ENCODE measurements at regions not wholly inside any gene's neighbourhood (a gene's known extent, or its start where the extent isn't known, plus 50 kb on each side); places are given as distances from the start of the nearest gene placed in this dataset.

- ATAC-seq (no peak), DNase-seq (no peak)
Measured at GRCh38 chr13:91135376-91135775, 212.1 kb upstream of the MIR17HG start.

- no peak for DNase-seq
- ATAC-seq, result no peak
Measured at GRCh38 chr13:91135968-91136367, 211.5 kb upstream of the MIR17HG start.

GRCh38 chr13:91136806-91137205 is 210.7 kb upstream of the MIR17HG start:
- DNase-seq (no peak), ATAC-seq (no peak)

DNA sequence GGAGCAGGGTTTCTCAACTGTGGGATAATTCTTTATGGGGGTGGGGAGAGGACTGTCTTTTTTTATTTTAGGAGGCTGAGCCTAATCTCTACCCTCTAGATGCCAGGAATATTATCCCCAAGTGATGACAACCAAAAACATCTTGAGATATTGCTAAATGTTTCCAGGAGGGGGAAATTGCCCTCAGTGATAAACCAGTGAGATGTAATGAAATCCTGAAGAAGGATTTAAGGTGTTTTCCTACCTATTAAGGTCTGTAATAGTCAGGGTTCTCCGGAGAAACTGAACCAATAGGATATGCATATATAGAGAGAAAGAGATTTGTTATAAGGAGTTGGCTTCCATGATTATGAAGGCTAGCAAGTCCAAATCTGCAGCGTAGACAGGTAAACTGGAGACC is 208.3 kb upstream of the MIR17HG start:
- DNase-seq, result no peak
- ATAC-seq, result no peak

DNA sequence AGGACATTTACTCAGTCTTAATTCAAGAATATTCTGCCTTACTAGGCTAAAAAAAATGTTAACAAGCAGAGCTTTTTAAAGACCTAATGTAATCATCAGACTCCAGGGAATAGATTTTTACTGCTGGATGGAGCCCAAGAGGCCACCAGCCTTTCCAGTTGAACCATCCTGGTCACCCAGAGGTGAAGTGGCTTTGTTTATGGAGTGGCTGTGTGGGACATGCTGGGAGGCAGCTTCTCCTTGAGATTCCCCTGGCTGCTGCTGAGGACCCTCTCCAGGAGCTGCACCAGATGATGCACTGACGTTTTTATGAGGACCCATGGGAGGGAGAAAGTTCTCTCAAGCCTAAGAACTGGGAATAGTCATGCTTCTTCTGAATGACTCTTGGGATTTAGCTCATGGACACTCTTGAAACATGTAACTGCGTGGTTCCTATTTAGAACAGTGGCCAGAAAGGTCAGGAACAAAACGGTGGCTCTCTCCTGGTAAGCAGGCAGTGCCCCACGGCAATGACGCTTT is 205.9 kb upstream of the MIR17HG start:
- ATAC-seq, result no peak
- no peak for DNase-seq

DNA sequence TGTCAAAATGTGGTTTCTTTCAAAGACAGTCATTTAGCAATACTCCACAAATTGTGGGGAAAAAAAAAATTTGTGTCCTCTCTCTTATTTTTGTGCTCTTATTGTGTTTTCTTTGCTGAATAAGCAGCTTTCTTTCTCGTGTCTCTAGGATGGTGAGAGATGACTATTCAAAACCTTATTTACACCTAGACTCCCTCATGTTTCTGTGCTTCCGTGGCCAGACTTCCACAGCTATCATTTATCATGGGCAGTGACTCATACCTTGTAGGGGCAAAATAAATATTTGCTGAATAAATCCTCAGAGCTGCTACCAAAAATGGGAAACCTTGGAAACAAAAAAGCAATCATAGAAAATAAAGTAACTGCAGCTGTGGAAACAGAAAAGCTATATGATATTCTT is 204.9 kb upstream of the MIR17HG start:
- ATAC-seq, result no peak
- no peak for DNase-seq

- DNase-seq, result no peak
- ATAC-seq, result no peak
Measured at GRCh38 chr13:91144054-91144453, 203.4 kb upstream of the MIR17HG start.

DNA sequence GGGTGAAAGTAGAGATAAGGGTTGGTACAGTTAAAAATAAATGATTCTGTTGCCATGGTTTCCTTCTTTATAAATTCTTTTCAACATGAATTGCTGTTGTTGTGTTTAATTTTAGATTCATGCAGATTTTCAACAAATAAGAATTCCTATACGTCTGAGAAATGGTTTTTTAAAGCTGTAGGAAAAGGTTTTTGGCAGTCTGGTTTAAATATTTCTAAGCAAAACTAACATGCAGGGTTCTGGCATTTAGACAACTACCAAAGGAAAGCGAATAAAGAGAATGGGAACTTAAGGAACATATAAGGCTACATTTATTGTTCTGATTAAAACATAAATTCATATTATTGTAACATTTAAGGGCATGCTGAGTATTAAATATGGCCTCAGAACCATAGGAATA is 203.0 kb upstream of the MIR17HG start:
- DNase-seq (no peak), ATAC-seq (no peak)

- no peak for DNase-seq
- no peak for ATAC-seq
Measured at GRCh38 chr13:91145571-91146205, 201.8 kb upstream of the MIR17HG start.

DNA sequence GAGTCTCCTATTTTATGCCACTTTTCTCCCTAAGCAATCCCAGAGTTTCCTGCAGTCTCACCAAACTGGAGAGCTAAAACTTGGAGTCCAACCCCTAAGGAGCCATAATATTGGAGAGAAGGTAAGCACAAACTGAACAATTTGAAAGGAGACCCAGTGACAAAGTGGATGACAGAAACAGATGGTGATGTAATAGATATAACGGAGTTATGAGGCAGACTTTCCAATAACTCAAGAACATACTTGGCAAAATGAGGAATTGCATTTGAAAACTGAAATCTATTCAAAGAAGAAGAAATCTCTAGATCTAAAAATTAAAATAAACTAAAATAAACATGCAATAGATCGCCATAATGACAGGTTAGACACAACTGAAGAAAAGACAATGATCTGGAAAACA is 200.9 kb upstream of the MIR17HG start:
- DNase-seq, result no peak
- no peak for ATAC-seq

- ATAC-seq (no peak), DNase-seq (no peak)
Measured at GRCh38 chr13:91148098-91148497, 199.4 kb upstream of the MIR17HG start.

GRCh38 chr13:91151921-91152320 is 195.6 kb upstream of the MIR17HG start:
- DNase-seq (no peak), ATAC-seq (no peak)

DNA sequence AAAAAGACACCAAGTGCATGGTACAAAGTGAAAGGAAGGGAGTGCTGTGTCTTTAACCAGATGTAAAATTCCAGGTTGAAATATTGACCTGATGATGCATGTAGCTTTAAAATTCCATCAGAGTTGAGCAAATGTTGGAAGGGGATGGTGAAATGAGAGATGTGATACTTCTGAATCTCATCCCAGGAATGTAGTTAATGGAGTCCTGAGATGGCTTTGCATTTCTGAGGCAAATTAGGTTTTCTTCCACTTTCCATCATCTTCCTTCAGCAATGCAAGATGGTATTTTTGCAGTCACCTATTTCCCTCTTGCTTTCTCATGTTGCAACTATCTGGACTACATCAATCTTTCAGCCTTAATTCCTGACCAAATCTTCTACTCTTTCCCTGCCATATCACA is 194.1 kb upstream of the MIR17HG start:
- no peak for ATAC-seq
- no peak for DNase-seq

DNA sequence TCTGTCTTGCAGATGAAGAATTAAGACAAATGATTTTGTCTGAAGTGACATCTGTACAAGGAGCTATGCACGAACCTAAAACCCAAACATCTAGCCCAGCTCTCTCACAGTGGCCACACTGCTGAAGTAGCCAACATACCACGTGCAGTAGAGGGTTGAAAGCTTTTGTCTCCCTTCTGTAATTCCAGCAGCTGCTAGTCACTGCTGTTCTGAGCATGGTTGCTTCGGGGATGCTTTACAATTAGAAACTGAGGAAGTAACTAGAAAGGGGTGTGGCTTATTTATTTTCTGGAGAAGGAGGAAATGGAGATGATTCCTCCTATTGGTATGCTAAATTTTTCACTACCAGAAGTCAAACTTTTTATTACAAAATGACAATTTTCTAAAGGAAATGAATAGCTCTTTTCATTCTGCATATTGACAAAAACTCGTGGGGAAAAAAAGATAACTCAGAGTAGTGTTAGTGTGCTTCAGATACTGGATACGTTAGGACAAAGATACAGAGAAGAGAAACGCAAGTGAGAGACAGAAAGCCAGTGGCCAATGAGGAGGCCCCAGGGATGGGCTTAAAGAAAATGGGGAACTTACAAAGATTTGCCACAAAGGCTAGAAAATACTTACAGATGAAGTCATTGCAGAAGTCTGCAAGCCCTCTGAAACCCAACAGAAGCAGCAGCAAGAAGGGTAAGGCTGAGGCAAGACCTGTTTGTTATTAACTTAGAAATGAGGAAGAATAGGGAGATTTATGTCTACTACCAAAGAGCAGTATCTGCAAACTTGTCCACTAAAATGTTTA is 192.7 kb upstream of the MIR17HG start:
- ATAC-seq (no peak), DNase-seq (no peak)

DNA sequence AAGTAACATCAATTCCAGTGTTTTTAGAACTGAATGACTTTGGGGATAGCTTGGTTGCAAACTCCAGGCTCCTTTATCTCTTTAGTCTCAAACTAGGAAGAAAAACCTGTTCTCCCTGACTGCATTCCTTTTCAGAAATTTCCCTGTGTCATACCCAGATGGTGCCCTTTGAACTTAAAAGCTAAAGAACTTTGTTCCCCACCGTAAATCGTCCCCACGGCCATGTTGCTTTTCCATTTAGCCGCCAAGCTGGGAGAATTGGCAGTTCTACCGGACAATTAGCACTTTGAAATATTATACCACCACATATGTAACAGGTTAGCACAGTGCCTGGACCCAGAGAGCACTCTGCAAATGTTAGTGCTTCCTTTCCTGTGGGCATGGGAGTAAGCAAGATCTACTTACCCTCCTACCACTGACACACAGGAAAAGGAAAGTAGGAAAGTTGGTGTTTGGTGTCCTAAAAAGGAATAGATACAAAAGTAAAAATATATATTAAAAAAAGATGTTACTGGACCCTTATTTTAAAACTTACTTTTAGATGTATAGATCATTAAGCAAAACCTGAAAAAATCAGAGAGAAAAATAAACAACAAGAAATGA is 191.9 kb upstream of the MIR17HG start:
- no peak for ATAC-seq

GRCh38 chr13:91157273-91158016 is 190.0 kb upstream of the MIR17HG start:
- no peak for ATAC-seq

More for the DNA sequence above, 191.9 kb upstream of the MIR17HG start:
- DNase-seq, result no peak

GRCh38 chr13:91158017-91158395 is 189.5 kb upstream of the MIR17HG start:
- no peak for ATAC-seq
- DNase-seq, result no peak

More at GRCh38 chr13:91157273-91158016, 190.0 kb upstream of the MIR17HG start:
- DNase-seq, result no peak

DNA sequence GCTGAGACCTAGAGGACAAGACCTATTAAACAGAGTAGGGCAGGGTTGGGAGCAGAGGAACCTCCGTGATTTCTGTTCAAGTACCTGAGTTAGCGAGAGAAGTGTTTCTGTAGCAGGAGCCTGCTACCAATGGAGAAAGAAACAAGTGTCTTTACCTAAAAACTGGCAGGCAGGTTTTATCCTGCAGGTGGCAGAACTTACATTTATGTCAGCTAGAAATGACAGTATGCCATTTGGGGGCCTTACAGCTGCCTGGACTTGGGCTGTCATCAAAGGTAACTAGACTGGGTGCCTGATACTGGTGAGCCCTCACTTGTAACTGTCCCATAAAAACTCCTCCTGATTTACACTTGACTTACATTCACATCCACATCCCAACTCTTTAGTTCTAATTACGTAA is 185.3 kb upstream of the MIR17HG start:
- DNase-seq, result no peak
- ATAC-seq, result no peak

- ATAC-seq (no peak), DNase-seq (no peak)
Measured at GRCh38 chr13:91162589-91162988, 184.9 kb upstream of the MIR17HG start.

- DNase-seq (no peak), ATAC-seq (no peak)
Measured at GRCh38 chr13:91165758-91166157, 181.7 kb upstream of the MIR17HG start.

- no peak for DNase-seq
Measured at GRCh38 chr13:91166714-91167511, 180.6 kb upstream of the MIR17HG start.

More at GRCh38 chr13:91166714-91167511, 180.6 kb upstream of the MIR17HG start:
- no peak for ATAC-seq

Measured in stimulated activated naive CD8-positive, alpha-beta T cell treated with anti-CD3 and anti-CD28 coated beads, Interleukin-15, Interleukin-2, amounts not matched to agents 100 U/mL and 50 U/mL, for 24 hours (primary cell).